ENCODE measurements at regions not wholly inside any gene's neighbourhood (a gene's known extent, or its start where the extent isn't known, plus 50 kb on each side); places are given as distances from the start of the nearest gene placed in this dataset.

DNA sequence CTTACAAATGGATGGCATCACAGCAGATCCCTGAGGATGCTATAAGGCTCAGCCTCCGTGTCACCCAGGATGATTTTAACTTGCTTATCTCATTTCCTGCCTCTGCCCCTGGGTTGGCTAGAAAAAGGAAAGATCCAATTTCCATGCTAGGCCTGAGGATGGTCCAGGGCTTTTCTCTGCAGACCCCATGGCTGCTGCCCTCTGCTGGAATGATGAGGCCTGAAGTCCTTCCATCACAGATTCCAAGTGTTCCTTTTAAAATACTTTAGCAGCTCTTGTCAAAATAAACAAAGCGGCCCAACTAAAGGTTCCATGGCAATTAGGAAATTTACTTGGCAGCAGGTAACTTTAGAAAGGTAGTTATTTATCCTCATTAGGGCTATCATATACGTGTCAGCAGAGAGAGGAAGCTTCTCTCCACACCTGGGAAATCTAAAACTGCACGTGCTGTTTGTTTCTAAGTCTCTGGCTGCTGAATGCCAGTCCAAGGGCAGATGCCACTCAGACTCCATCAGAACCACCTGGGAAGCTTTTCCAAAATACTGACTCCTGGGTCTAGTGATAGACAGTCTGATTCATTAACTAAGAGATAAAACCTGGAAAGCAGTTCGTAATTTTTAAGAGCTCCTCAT is 401.9 kb upstream of the IL12A start:
- Histone ChIP-seq H3K9ac (ENCODE audit: low read length in 5 of 5) (no peak overlapping the region), H3K9me3 (ENCODE audit: control insufficient read depth in 5 of 5, low read length in 5 of 5) (no peaks in the 10 kb centered on the region), H3K36me3 (ENCODE audit: control insufficient read depth in 5 of 5, insufficient read depth in 5 of 5, low read length in 5 of 5) (no peaks in the 10 kb centered on the region), H3K4me3 (ENCODE audit: low read depth in 1 of 5, low read length in 5 of 5) (no peak overlapping the region), H3K27me3 (ENCODE audit: control insufficient read depth in 5 of 5, insufficient read depth in 4 of 5, low read length in 5 of 5) (no peaks in the 10 kb centered on the region), H3K27ac (ENCODE audit: low read depth, low read length) (no peak overlapping the region), H3K4me1 (ENCODE audit: control insufficient read depth in 5 of 5, insufficient read depth in 5 of 5, low read length in 5 of 5) (peaks cover 0 to 10% (median 0%) of the 10 kb centered on the region in 5 donors)

DNA sequence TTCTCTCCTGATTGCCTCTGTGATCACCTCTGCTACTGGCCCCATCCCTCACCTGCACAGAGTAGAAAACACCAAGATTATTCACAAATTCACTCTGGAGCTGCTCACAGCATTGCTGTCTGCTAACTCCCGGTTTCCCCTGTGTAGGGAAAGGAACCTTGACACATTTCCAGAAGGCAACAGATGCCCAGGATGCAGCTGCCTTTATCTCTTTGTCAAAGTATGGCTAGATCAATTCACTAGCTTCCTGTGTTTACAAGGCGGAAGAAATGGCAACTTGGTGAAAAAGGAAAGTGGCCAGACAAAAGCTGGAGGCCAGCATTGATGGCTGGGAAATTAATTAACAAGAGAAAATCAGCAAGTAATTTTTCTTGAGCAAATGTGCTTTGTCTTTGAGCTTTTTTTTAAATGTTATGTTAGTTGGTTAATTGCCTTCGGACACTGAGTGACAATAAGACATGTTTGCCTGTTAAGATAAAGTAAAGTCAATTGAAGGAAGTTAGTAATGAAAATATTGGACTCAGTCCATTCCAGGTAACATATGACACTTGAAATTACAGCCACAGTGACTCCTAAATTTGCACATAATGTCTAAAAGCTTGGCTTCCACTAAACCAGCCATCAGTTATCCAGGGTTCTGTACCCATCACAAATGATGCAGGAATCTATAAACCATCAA is 394.6 kb upstream of the IL12A start:
- no peak overlapping the region for H3K9ac ChIP-seq (ENCODE audit: low read length in 5 of 5)
- H3K36me3 ChIP-seq (ENCODE audit: control insufficient read depth in 5 of 5, insufficient read depth in 5 of 5, low read length in 5 of 5) = no peaks in the 10 kb centered on the region
- H3K27ac ChIP-seq (ENCODE audit: low read depth, low read length) = no peak overlapping the region
- no peaks in the 10 kb centered on the region for H3K27me3 ChIP-seq (ENCODE audit: control insufficient read depth in 5 of 5, insufficient read depth in 4 of 5, low read length in 5 of 5)
- H3K9me3 ChIP-seq (ENCODE audit: control insufficient read depth in 5 of 5, low read length in 5 of 5) = peaks cover 0 to 7% (median under 1%) of the 10 kb centered on the region in 5 donors
- H3K4me1 ChIP-seq (ENCODE audit: control insufficient read depth in 5 of 5, insufficient read depth in 5 of 5, low read length in 5 of 5) = peaks cover 0 to 26% (median 2%) of the 10 kb centered on the region in 5 donors
- H3K4me3 ChIP-seq (ENCODE audit: low read depth in 1 of 5, low read length in 5 of 5) = no peak overlapping the region

DNA sequence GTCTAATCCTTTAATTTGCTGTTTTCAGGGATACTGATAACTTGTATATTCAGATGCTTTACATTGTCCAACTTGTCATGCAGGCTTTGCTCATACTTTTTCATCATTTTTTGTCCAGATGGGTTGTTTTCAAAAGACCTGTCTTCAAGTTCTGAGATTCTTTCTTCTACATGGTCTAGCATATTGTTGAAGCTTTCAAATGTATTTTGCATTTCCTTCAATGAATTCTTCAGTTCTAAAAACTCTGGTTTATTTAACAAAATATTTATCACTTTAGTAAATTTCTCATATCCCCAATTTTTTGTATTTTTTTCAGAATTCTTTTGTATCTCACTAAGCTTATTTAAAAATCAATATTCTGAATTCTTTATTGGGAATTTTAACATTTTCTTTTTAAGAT is 388.3 kb upstream of the IL12A start:
- Histone ChIP-seq H3K36me3 (ENCODE audit: control insufficient read depth in 5 of 5, insufficient read depth in 5 of 5, low read length in 5 of 5) (no peaks in the 10 kb centered on the region), H3K9ac (ENCODE audit: low read length in 5 of 5) (no peak overlapping the region), H3K9me3 (ENCODE audit: control insufficient read depth in 5 of 5, low read length in 5 of 5) (peaks cover 5 to 31% (median 24%) of the 10 kb centered on the region in 5 donors), H3K4me3 (ENCODE audit: low read depth in 1 of 5, low read length in 5 of 5) (no peak overlapping the region), H3K27me3 (ENCODE audit: control insufficient read depth in 5 of 5, insufficient read depth in 4 of 5, low read length in 5 of 5) (no peaks in the 10 kb centered on the region), H3K27ac (ENCODE audit: low read depth, low read length) (no peak overlapping the region), H3K4me1 (ENCODE audit: control insufficient read depth in 5 of 5, insufficient read depth in 5 of 5, low read length in 5 of 5) (peaks cover 0 to 6% (median 1%) of the 10 kb centered on the region in 5 donors)

DNA sequence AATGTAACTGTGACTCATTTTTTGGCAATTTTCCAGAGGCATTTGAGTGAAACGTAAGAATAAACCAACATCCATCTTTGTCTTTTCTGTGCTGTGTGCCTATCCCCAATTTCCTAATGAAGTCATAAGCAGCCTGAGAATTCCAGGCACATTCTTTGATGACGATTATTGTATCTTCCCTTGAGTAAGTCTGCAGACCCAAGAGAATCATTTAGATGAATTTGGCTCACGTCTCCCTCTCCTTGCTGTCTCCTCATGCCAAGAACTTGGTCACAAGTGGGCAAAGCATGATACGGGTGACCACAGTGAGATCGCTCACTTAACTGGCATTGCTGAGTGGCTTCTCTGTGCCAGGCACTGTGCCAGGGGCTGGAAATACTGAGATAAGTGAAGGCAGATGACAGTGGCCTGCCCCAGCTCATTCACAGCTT is 384.5 kb upstream of the IL12A start:
- Histone ChIP-seq H3K9me3 (ENCODE audit: control insufficient read depth in 5 of 5, low read length in 5 of 5) (peaks cover 5 to 23% (median 18%) of the 10 kb centered on the region in 5 donors), H3K4me3 (ENCODE audit: low read depth in 1 of 5, low read length in 5 of 5) (no peak overlapping the region), H3K36me3 (ENCODE audit: control insufficient read depth in 5 of 5, insufficient read depth in 5 of 5, low read length in 5 of 5) (no peaks in the 10 kb centered on the region), H3K27ac (ENCODE audit: low read depth, low read length) (no peak overlapping the region), H3K27me3 (ENCODE audit: control insufficient read depth in 5 of 5, insufficient read depth in 4 of 5, low read length in 5 of 5) (no peaks in the 10 kb centered on the region), H3K9ac (ENCODE audit: low read length in 5 of 5) (no peak overlapping the region), H3K4me1 (ENCODE audit: control insufficient read depth in 5 of 5, insufficient read depth in 5 of 5, low read length in 5 of 5) (peaks cover 0 to 6% (median 0%) of the 10 kb centered on the region in 5 donors)

DNA sequence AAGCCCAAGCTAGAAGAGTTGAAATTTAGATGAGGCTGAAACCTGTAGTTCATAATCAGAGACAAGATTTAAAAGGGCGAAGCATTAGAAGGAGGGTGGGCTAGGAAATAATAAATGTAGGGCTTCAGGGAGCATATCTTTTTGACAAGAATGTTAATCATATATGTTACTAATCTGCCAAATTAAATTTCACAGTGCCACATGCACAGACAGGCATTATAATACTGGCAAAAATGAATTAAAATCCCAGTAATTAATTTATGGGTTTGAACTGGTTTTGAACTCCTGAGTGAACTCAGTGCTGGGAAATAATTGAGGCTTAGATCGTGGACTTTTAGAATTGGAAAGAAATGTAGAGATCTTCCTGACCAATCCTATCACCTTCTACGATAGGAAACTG is 383.5 kb upstream of the IL12A start:
- H3K4me1 ChIP-seq (ENCODE audit: control insufficient read depth in 5 of 5, insufficient read depth in 5 of 5, low read length in 5 of 5) = peaks cover 0 to 6% (median 0%) of the 10 kb centered on the region in 5 donors
- H3K36me3 ChIP-seq (ENCODE audit: control insufficient read depth in 5 of 5, insufficient read depth in 5 of 5, low read length in 5 of 5) = no peaks in the 10 kb centered on the region
- H3K9me3 ChIP-seq (ENCODE audit: control insufficient read depth in 5 of 5, low read length in 5 of 5) = peaks cover 0 to 14% (median 9%) of the 10 kb centered on the region in 5 donors
- H3K4me3 ChIP-seq (ENCODE audit: low read depth in 1 of 5, low read length in 5 of 5) = no peak overlapping the region
- H3K27me3 ChIP-seq (ENCODE audit: control insufficient read depth in 5 of 5, insufficient read depth in 4 of 5, low read length in 5 of 5) = no peaks in the 10 kb centered on the region
- no peak overlapping the region for H3K9ac ChIP-seq (ENCODE audit: low read length in 5 of 5)
- no peak overlapping the region for H3K27ac ChIP-seq (ENCODE audit: low read depth, low read length)

DNA sequence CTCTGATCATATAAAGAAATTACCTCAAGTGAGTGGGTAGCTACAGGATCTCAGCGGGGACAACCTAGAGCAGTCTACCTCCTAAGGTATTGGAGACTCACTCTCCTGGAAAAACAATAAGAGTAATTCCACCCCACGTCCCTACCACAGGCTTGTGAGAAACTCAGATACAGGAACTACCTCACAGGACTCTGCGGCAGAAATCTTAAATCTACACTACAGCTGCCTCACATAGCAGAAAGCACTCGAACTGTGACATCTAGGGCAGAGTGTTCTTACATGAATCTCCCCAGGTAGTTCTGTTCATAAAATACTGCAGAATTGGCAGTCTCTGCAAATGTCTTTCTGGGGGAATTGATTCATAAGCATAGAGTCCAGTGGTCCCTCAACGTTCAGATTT is 382.9 kb upstream of the IL12A start:
- no peak overlapping the region for H3K9ac ChIP-seq (ENCODE audit: low read length in 5 of 5)

DNA sequence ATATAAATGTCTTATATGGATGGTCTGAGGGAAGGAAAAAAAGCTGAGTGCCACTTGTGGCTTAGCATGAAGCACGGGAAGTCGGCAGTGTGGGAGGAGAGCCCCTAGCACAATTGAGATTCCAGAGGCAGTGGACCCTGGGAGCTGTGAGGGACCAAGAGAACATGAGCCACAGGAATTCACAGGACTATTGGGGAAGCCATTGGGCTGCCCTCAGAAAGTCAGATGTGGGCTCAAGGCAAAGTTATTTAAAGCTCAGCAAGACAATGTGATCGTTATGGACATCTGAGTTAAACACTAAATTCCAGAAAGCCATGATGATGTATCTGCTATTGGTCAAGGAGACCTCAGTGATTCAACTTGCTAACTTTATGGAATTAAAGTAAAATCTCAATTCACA is 380.8 kb upstream of the IL12A start:
- Histone ChIP-seq H3K27ac (ENCODE audit: low read depth, low read length) (no peak overlapping the region), H3K36me3 (ENCODE audit: control insufficient read depth in 5 of 5, insufficient read depth in 5 of 5, low read length in 5 of 5) (no peaks in the 10 kb centered on the region), H3K9me3 (ENCODE audit: control insufficient read depth in 5 of 5, low read length in 5 of 5) (no peaks in the 10 kb centered on the region), H3K4me3 (ENCODE audit: low read depth in 1 of 5, low read length in 5 of 5) (no peak overlapping the region), H3K27me3 (ENCODE audit: control insufficient read depth in 5 of 5, insufficient read depth in 4 of 5, low read length in 5 of 5) (no peaks in the 10 kb centered on the region), H3K9ac (ENCODE audit: low read length in 5 of 5) (no peak overlapping the region), H3K4me1 (ENCODE audit: control insufficient read depth in 5 of 5, insufficient read depth in 5 of 5, low read length in 5 of 5) (peaks cover 0 to 6% (median 0%) of the 10 kb centered on the region in 5 donors)

More for the DNA sequence above, 382.9 kb upstream of the IL12A start:
- Histone ChIP-seq H3K27me3 (ENCODE audit: control insufficient read depth in 5 of 5, insufficient read depth in 4 of 5, low read length in 5 of 5) (no peaks in the 10 kb centered on the region), H3K4me1 (ENCODE audit: control insufficient read depth in 5 of 5, insufficient read depth in 5 of 5, low read length in 5 of 5) (peaks cover 0 to 6% (median 0%) of the 10 kb centered on the region in 5 donors), H3K9me3 (ENCODE audit: control insufficient read depth in 5 of 5, low read length in 5 of 5) (peaks cover 0 to 10% (median 5%) of the 10 kb centered on the region in 5 donors), H3K27ac (ENCODE audit: low read depth, low read length) (no peak overlapping the region), H3K36me3 (ENCODE audit: control insufficient read depth in 5 of 5, insufficient read depth in 5 of 5, low read length in 5 of 5) (no peaks in the 10 kb centered on the region), H3K4me3 (ENCODE audit: low read depth in 1 of 5, low read length in 5 of 5) (no peak overlapping the region)

DNA sequence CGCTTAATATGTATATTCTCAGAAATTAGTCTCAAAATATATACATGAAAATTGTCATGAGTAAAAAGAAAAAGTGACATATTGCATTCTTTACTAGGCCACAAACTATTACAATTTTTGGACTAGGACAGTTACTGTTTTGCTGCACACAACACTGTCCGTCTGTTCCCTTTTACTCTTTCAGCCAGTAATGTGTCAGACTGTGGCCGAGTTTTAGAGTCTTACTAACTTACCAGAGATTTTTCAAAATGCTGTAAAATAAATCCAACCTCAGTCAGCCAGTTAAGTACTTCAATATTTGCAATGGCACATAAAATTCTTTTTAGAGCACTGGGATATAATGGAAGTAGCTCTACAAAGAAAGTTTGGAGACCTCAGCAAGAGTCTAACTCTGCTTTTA is 380.3 kb upstream of the IL12A start:
- H3K4me3 ChIP-seq (ENCODE audit: low read depth in 1 of 5, low read length in 5 of 5) = no peak overlapping the region
- H3K27ac ChIP-seq (ENCODE audit: low read depth, low read length) = no peak overlapping the region
- no peak overlapping the region for H3K9ac ChIP-seq (ENCODE audit: low read length in 5 of 5)
- no peaks in the 10 kb centered on the region for H3K36me3 ChIP-seq (ENCODE audit: control insufficient read depth in 5 of 5, insufficient read depth in 5 of 5, low read length in 5 of 5)
- peaks cover 0 to 6% (median 0%) of the 10 kb centered on the region in 5 donors for H3K4me1 ChIP-seq (ENCODE audit: control insufficient read depth in 5 of 5, insufficient read depth in 5 of 5, low read length in 5 of 5)
- H3K9me3 ChIP-seq (ENCODE audit: control insufficient read depth in 5 of 5, low read length in 5 of 5) = no peaks in the 10 kb centered on the region
- H3K27me3 ChIP-seq (ENCODE audit: control insufficient read depth in 5 of 5, insufficient read depth in 4 of 5, low read length in 5 of 5) = no peaks in the 10 kb centered on the region

DNA sequence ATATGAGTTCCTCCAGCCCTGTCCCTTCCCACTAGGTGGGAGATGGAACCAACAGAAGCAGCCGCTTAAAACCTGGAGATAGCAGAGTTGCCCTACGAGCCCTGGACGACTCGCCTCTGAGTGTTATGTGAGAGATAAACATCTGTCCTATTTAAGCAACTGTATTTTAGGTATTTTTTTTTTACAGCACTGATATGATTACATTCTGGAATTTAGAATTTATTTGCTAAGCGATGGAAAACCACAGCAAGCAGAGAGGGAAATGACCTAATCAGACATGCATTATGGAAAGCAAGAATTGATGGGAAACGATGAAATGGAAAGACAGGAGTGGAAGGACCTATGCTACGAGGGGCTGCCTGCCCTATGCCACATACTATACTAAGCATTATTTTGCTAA is 379.0 kb upstream of the IL12A start:
- Histone ChIP-seq H3K27me3 (ENCODE audit: control insufficient read depth in 5 of 5, insufficient read depth in 4 of 5, low read length in 5 of 5) (no peaks in the 10 kb centered on the region), H3K4me3 (ENCODE audit: low read depth in 1 of 5, low read length in 5 of 5) (no peak overlapping the region), H3K9ac (ENCODE audit: low read length in 5 of 5) (no peak overlapping the region), H3K36me3 (ENCODE audit: control insufficient read depth in 5 of 5, insufficient read depth in 5 of 5, low read length in 5 of 5) (no peaks in the 10 kb centered on the region), H3K4me1 (ENCODE audit: control insufficient read depth in 5 of 5, insufficient read depth in 5 of 5, low read length in 5 of 5) (no peaks in the 10 kb centered on the region), H3K9me3 (ENCODE audit: control insufficient read depth in 5 of 5, low read length in 5 of 5) (no peaks in the 10 kb centered on the region), H3K27ac (ENCODE audit: low read depth, low read length) (no peak overlapping the region)

DNA sequence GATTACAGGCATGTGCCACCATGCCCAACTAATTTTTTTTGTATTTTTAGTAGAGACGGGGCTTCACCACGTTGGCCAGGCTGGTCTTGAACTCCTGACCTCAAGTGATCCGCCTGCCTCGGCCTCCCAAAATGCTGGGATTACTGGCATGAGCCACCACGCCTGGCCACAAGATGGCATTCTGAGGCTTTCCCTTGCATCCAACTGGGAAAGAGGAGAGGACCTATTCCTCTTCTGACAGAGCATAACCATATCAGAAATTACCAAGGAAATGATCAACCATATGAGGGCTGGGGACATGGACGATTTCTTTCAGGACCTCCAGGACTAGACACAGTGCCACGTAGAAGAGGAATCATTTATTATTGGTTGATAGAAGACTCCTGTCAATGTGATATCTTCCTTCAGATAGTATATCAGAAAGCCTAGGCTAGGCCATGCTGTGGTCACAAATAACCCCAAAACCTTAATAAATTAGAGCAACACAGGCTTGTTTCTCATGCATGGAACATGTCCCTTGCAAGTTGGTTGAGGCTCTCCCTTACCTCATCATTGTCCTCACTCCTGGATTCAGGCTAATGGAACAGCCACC is 372.3 kb upstream of the IL12A start:
- H3K9me3 ChIP-seq (ENCODE audit: control insufficient read depth in 5 of 5, low read length in 5 of 5) = no peaks in the 10 kb centered on the region
- no peaks in the 10 kb centered on the region for H3K27me3 ChIP-seq (ENCODE audit: control insufficient read depth in 5 of 5, insufficient read depth in 4 of 5, low read length in 5 of 5)
- H3K4me1 ChIP-seq (ENCODE audit: control insufficient read depth in 5 of 5, insufficient read depth in 5 of 5, low read length in 5 of 5) = no peaks in the 10 kb centered on the region
- H3K36me3 ChIP-seq (ENCODE audit: control insufficient read depth in 5 of 5, insufficient read depth in 5 of 5, low read length in 5 of 5) = no peaks in the 10 kb centered on the region
- no peak overlapping the region for H3K4me3 ChIP-seq (ENCODE audit: low read depth in 1 of 5, low read length in 5 of 5)
- no peak overlapping the region for H3K27ac ChIP-seq (ENCODE audit: low read depth, low read length)
- H3K9ac ChIP-seq (ENCODE audit: low read length in 5 of 5) = no peak overlapping the region
